ENCODE measurements at regions not wholly inside any gene's neighbourhood (a gene's known extent, or its start where the extent isn't known, plus 50 kb on each side); places are given as distances from the start of the nearest gene placed in this dataset.

DNA sequence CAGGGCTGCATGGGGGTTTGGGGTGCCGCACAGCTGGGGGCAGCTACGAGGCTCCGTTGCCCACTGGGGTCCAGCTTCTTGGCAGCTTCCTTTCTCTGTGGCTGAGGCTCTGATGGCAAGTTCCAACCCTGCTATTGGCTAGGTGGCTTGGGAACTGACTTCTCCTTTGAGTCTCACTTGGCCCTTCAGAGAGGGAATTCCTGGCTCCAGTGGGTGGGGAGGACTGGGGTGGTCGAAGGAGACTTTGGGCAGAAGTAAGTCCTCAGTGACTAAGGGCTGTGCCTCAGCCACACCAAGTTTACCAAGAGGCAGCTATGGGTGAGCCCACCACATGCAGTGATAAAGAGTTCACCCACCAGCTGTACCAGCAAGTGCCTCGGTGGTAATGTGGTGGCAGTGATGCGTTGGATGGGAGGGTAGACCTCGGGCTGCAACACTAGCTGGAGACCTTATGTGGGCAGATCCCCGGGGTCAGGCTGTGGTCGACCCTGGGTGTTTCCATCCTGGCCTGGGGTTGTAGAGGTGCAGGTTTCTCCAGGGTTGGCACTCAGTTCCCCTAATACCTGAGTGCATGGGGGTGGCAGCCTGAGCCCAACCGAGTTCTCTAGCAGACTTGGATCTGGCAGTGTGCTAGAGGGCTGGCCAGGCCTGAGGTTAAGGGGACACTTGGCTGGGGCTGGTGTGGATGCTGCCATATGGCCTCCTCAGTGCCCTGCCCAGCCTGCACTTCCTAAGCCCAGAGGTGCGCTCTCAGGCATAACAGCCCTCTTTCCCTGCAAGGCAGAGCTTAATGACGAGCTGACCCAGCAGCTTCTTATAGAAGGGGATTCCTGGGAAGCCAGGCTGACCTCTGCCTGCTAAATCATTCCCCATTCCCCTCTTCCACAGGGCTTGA, 197.0 kb upstream of the CADM1 start:
- TF ChIP-seq POLR2AphosphoS5 (IDR thresholded peaks at IDR 0.05; ENCODE audit: insufficient read depth in 1 of 2, low read depth in 1 of 2) (no peak), CTCF (IDR thresholded peaks at IDR 0.05) (no peak), POLR2A (IDR thresholded peaks at IDR 0.05) (no peak)
- H3K27me3 ChIP-seq, result no peaks in the 10 kb centered on the region

DNA sequence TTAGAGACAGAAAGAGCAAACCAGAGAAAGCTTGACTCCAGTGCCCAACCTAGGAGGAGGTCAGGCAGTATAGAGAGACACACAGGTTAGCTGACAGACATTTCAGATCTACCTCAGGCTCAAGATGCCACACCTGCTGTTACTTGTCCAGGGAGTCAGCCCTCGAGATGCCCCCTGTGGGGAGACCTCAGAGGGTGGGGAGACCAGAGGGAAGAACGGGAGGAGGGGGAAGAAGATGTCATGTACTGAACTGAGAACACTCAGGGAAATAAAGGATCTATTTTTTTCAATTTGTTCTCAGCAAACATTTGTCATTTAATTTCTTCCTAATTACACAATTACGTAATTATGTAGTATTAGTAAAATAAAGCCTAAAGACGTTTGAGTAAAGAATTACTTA, 196.3 kb upstream of the CADM1 start:
- intact Hi-C loops (cut with DNase I), result no loop called here
- H3K27me3 ChIP-seq, result no peaks in the 10 kb centered on the region
- no peak overlapping the region for H3K4me3 ChIP-seq
- no peak for DNase-seq (ENCODE audit: extremely low spot score in 2 of 2)
- H3K36me3 ChIP-seq, result no peaks in the 10 kb centered on the region
- peaks cover 15% of the 10 kb centered on the region for H3K4me1 ChIP-seq
- no peak overlapping the region for H3K27ac ChIP-seq
- TF ChIP-seq POLR2AphosphoS5 (IDR thresholded peaks at IDR 0.05; ENCODE audit: insufficient read depth in 1 of 2, low read depth in 1 of 2), result no peak
- TF ChIP-seq CTCF (IDR thresholded peaks at IDR 0.05), result no peak
- no peak for TF ChIP-seq POLR2A (IDR thresholded peaks at IDR 0.05)
- no peaks in the 10 kb centered on the region for H3K9me3 ChIP-seq

More for the DNA sequence above, 197.0 kb upstream of the CADM1 start:
- peaks cover 15% of the 10 kb centered on the region for H3K4me1 ChIP-seq
- no peak overlapping the region for H3K27ac ChIP-seq
- no peak overlapping the region for H3K4me3 ChIP-seq
- no peaks in the 10 kb centered on the region for H3K9me3 ChIP-seq
- intact Hi-C loops (cut with DNase I), result no loop called here
- H3K36me3 ChIP-seq, result no peaks in the 10 kb centered on the region
- DNase-seq (ENCODE audit: extremely low spot score in 2 of 2), result no peak

DNA sequence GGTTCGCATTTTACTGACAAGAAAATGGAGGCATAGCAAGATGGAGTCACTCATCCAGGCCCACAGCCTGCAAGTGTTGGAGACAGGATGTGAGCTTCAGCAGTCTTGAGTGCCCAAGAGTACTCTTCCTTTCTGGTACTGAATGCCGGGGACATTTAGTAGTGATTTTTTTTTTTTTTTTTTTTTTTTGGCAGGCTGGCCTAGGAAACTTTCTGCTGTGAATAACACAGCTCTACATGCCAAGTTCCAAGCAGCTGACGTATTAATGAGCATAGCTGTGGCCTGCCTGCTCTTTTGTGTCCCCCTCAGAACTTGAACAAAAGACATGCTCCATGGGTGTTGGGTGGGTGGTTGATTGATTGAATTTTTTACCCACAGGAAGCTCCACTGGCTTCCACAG, 195.5 kb upstream of the CADM1 start:
- DNase-seq (ENCODE audit: extremely low spot score in 2 of 2), result no peak
- intact Hi-C loops (cut with DNase I), result no loop called here
- H3K27ac ChIP-seq, result no peak overlapping the region

GRCh38 chr11:115699326-115699725, 195.1 kb upstream of the CADM1 start:
- H3K27me3 ChIP-seq, result no peaks in the 10 kb centered on the region
- no peaks in the 10 kb centered on the region for H3K36me3 ChIP-seq
- H3K9me3 ChIP-seq, result no peaks in the 10 kb centered on the region
- H3K4me3 ChIP-seq, result no peak overlapping the region
- TF ChIP-seq CTCF (IDR thresholded peaks at IDR 0.05) (no peak), POLR2AphosphoS5 (IDR thresholded peaks at IDR 0.05; ENCODE audit: insufficient read depth in 1 of 2, low read depth in 1 of 2) (no peak), POLR2A (IDR thresholded peaks at IDR 0.05) (no peak)
- intact Hi-C loops (cut with DNase I), result no loop called here
- no peak for DNase-seq (ENCODE audit: extremely low spot score in 2 of 2)
- no peak overlapping the region for H3K27ac ChIP-seq
- H3K4me1 ChIP-seq, result peaks cover 15% of the 10 kb centered on the region

More for the DNA sequence above, 195.5 kb upstream of the CADM1 start:
- no peak overlapping the region for H3K4me3 ChIP-seq
- TF ChIP-seq POLR2AphosphoS5 (IDR thresholded peaks at IDR 0.05; ENCODE audit: insufficient read depth in 1 of 2, low read depth in 1 of 2) (peak in 1 of 2 donors; percentile 50), POLR2A (IDR thresholded peaks at IDR 0.05) (no peak)
- no peaks in the 10 kb centered on the region for H3K9me3 ChIP-seq
- no peaks in the 10 kb centered on the region for H3K27me3 ChIP-seq
- H3K36me3 ChIP-seq, result no peaks in the 10 kb centered on the region
- peaks cover 15% of the 10 kb centered on the region for H3K4me1 ChIP-seq

- no peak for DNase-seq (ENCODE audit: extremely low spot score in 2 of 2)
- Histone ChIP-seq H3K27ac (no peak overlapping the region), H3K27me3 (no peaks in the 10 kb centered on the region), H3K36me3 (no peaks in the 10 kb centered on the region), H3K4me3 (no peak overlapping the region), H3K4me1 (peaks cover 15% of the 10 kb centered on the region), H3K9me3 (no peaks in the 10 kb centered on the region)
- no peak for TF ChIP-seq CTCF (IDR thresholded peaks at IDR 0.05)
- intact Hi-C loops (cut with DNase I), result no loop called here
Measured at GRCh38 chr11:115698243-115698642, 194.0 kb upstream of the CADM1 start.
